ENCODE measurements at regions not wholly inside any gene's neighbourhood (a gene's known extent, or its start where the extent isn't known, plus 50 kb on each side); places are given as distances from the start of the nearest gene placed in this dataset.

- Mint-ChIP-seq H3K4me3 (no peak overlapping the region), H3K27me3 (ENCODE audit: low read depth in 3 of 3) (no peaks in the 10 kb centered on the region), H3K36me3 (no peaks in the 10 kb centered on the region), H3K27ac (no peak overlapping the region), H3K9me3 (peaks cover 7 to 21% (median 15%) of the 10 kb centered on the region in 7 donors), H3K4me1 (no peaks in the 10 kb centered on the region)
- intact Hi-C loops (cut with micrococcal nuclease) = no loop called here
- Histone ChIP-seq H3K27ac (ENCODE audit: low read depth in 1 of 2, low read length in 2 of 2) (no peak overlapping the region), H3K4me2 (replicated peaks; ENCODE audit: extremely low read depth, low read length, poor library complexity, severe bottlenecking) (no peak overlapping the region), H3K27me3 (ENCODE audit: control insufficient read depth in 2 of 2, insufficient read depth in 2 of 2, low read length in 2 of 2) (no peaks in the 10 kb centered on the region), H3K79me2 (ENCODE audit: insufficient read depth, low read length) (no peaks in the 10 kb centered on the region), H3K4me3 (replicated peaks in 1 of 3; ENCODE audit: low read depth in 2 of 3, low read length in 3 of 3) (no peak overlapping the region), H3K36me3 (replicated peaks in 1 of 2; ENCODE audit: control insufficient read depth in 1 of 2, insufficient read depth in 2 of 2, low read length in 2 of 2) (no peaks in the 10 kb centered on the region), H3K9me3 (replicated peaks in 1 of 2; ENCODE audit: control insufficient read depth in 1 of 2, insufficient read depth in 1 of 2, low read length in 2 of 2) (peaks cover 9 to 15% of the 10 kb centered on the region in 2 donors), H2AFZ (ENCODE audit: insufficient read depth, low read depth, low read length, poor library complexity, severe bottlenecking) (no peak overlapping the region), H3K4me1 (ENCODE audit: control insufficient read depth in 1 of 2, insufficient read depth in 2 of 2, low read length in 2 of 2) (no peaks in the 10 kb centered on the region), H4K20me1 (ENCODE audit: insufficient read depth, low read length) (no peaks in the 10 kb centered on the region), H3K9ac (ENCODE audit: insufficient read depth, low read length, poor library complexity, severe bottlenecking) (no peak overlapping the region)
- DNase-seq = no peak
- WGBS (ENCODE audit: insufficient coverage) = 97% methylated on average over 5 of the region's 5 CpGs
- TF ChIP-seq CTCF (IDR thresholded peaks at IDR 0.05) = no peak
These were observed 332.6 kb downstream of the TAF11L14 start for GRCh38 chr5:17966640-17967402.

- intact Hi-C loops (cut with micrococcal nuclease) = loop anchor here in 1 of 2 donors (5.0 kb wide), 1 partner anchor 749 kb away; no protein-coding TSS in a partner anchor
- no peak overlapping the region for H3K27ac ChIP-seq (ENCODE audit: low read depth in 1 of 2, low read length in 2 of 2)
- Mint-ChIP-seq H3K4me3 (no peak overlapping the region), H3K27me3 (ENCODE audit: low read depth in 3 of 3) (no peaks in the 10 kb centered on the region), H3K36me3 (no peaks in the 10 kb centered on the region), H3K9me3 (peaks cover 0 to 5% (median 1%) of the 10 kb centered on the region in 7 donors), H3K4me1 (no peaks in the 10 kb centered on the region), H3K27ac (no peak overlapping the region)
- H3K9me3 ChIP-seq (replicated peaks in 1 of 2; ENCODE audit: control insufficient read depth in 1 of 2, insufficient read depth in 1 of 2, low read length in 2 of 2) = no peaks in the 10 kb centered on the region
- H2AFZ ChIP-seq (ENCODE audit: insufficient read depth, low read depth, low read length, poor library complexity, severe bottlenecking) = no peak overlapping the region
- no peaks in the 10 kb centered on the region for H3K36me3 ChIP-seq (replicated peaks in 1 of 2; ENCODE audit: control insufficient read depth in 1 of 2, insufficient read depth in 2 of 2, low read length in 2 of 2)
- H3K9ac ChIP-seq (ENCODE audit: insufficient read depth, low read length, poor library complexity, severe bottlenecking) = no peak overlapping the region
- DNase-seq = no peak
- H3K27me3 ChIP-seq (ENCODE audit: control insufficient read depth in 2 of 2, insufficient read depth in 2 of 2, low read length in 2 of 2) = no peaks in the 10 kb centered on the region
- no peaks in the 10 kb centered on the region for H3K79me2 ChIP-seq (ENCODE audit: insufficient read depth, low read length)
- WGBS (ENCODE audit: insufficient coverage) = no CpG with 5 or more reads among the region's 1 CpG
- no peak for TF ChIP-seq CTCF (IDR thresholded peaks at IDR 0.05)
- H3K4me1 ChIP-seq (ENCODE audit: control insufficient read depth in 1 of 2, insufficient read depth in 2 of 2, low read length in 2 of 2) = no peaks in the 10 kb centered on the region
- no peak overlapping the region for H3K4me3 ChIP-seq (replicated peaks in 1 of 3; ENCODE audit: low read depth in 2 of 3, low read length in 3 of 3)
- H3K4me2 ChIP-seq (replicated peaks; ENCODE audit: extremely low read depth, low read length, poor library complexity, severe bottlenecking) = no peak overlapping the region
- H4K20me1 ChIP-seq (ENCODE audit: insufficient read depth, low read length) = no peaks in the 10 kb centered on the region
These were observed 342.1 kb downstream of the TAF11L14 start for GRCh38 chr5:17976404-17976803.

Data from CD14-positive monocyte (primary cell).